Neural progenitor cell (in vitro differentiated cells): ENCODE measurements at regions not wholly inside any gene's neighbourhood (a gene's known extent, or its start where the extent isn't known, plus 50 kb on each side); places are given as distances from the start of the nearest gene placed in this dataset.

Source experiments
- EZH2 ChIP-seq: fragments of 200-600 bp; sonication (generic); IDR thresholded peaks from 2 replicates; pipeline ENCODE4 v1.6.1; 2017; ENCODE audit warnings: antibody characterized with exemption, mild to moderate bottlenecking, moderate library complexity
- TF ChIP-seq, protein P1 (sequence below): fragments of 200-600 bp; sonication (generic); IDR thresholded peaks from 2 replicates; pipeline ENCODE4 v1.5.1; 2017; ENCODE audit warnings: antibody characterized with exemption, mild to moderate bottlenecking

DNA sequence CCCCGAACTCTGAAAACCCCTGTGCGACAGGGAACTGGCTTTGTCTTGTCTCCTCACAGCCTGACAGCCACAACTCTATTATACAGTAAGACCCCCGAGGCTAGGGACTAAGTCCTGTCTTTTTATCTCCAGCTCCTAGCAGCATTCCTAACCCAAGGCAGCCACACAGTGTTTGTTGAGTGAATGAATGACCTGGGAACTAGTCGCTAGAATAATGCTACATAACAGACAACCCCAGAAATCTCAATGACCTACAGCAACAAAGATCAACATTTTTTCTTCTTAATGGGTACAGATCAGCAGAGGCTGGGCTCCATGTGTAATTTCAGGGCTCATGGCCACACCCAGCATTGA lies 71.4 kb upstream of the TNRC6C start:
- TF ChIP-seq, protein P1, sequence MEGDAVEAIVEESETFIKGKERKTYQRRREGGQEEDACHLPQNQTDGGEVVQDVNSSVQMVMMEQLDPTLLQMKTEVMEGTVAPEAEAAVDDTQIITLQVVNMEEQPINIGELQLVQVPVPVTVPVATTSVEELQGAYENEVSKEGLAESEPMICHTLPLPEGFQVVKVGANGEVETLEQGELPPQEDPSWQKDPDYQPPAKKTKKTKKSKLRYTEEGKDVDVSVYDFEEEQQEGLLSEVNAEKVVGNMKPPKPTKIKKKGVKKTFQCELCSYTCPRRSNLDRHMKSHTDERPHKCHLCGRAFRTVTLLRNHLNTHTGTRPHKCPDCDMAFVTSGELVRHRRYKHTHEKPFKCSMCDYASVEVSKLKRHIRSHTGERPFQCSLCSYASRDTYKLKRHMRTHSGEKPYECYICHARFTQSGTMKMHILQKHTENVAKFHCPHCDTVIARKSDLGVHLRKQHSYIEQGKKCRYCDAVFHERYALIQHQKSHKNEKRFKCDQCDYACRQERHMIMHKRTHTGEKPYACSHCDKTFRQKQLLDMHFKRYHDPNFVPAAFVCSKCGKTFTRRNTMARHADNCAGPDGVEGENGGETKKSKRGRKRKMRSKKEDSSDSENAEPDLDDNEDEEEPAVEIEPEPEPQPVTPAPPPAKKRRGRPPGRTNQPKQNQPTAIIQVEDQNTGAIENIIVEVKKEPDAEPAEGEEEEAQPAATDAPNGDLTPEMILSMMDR, result no peak
- TF ChIP-seq EZH2, result no peak
